ENCODE measurements at regions not wholly inside any gene's neighbourhood (a gene's known extent, or its start where the extent isn't known, plus 50 kb on each side); places are given as distances from the start of the nearest gene placed in this dataset.

DNA sequence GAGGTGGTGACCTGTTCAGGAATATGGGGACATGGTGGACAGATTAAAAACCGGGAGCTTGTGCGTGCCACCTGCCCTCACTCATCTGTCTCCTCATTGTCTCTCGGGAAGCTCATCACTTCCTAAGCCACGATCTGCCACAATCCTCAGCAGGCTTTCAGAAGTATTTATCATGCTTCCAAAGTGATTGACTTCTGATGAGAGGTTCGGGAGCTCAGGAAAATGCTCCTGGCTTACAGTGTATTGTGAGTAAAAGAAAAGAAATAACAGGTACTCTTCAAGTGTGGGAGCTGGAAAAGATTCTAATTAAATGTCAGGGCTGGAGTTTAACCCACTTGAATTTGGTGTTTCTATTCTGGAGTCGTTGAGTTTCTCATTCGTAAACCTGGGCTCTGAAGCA lies 91.9 kb upstream of the DRD2 start:
- TF ChIP-seq FOSL1 (IDR thresholded peaks at IDR 0.05; ENCODE audit: insufficient read depth, low read depth, low read length) (no peak), ZNF274 (IDR thresholded peaks at IDR 0.05; ENCODE audit: borderline replicate concordance, extremely low read depth, low read length) (no peak), EZH2 (IDR thresholded peaks at IDR 0.05; ENCODE audit: low read depth, low read length, severe bottlenecking) (no peak), CEBPB (IDR thresholded peaks at IDR 0.05; ENCODE audit: low read depth, low read length) (no peak), RBBP5 (IDR thresholded peaks at IDR 0.05; ENCODE audit: borderline replicate concordance, low read depth, low read length) (no peak)
- TF ChIP-seq, protein P1, sequence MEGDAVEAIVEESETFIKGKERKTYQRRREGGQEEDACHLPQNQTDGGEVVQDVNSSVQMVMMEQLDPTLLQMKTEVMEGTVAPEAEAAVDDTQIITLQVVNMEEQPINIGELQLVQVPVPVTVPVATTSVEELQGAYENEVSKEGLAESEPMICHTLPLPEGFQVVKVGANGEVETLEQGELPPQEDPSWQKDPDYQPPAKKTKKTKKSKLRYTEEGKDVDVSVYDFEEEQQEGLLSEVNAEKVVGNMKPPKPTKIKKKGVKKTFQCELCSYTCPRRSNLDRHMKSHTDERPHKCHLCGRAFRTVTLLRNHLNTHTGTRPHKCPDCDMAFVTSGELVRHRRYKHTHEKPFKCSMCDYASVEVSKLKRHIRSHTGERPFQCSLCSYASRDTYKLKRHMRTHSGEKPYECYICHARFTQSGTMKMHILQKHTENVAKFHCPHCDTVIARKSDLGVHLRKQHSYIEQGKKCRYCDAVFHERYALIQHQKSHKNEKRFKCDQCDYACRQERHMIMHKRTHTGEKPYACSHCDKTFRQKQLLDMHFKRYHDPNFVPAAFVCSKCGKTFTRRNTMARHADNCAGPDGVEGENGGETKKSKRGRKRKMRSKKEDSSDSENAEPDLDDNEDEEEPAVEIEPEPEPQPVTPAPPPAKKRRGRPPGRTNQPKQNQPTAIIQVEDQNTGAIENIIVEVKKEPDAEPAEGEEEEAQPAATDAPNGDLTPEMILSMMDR (IDR thresholded peaks at IDR 0.05; ENCODE audit: control extremely low read depth in 1 of 3, insufficient read depth in 1 of 3, low read depth in 1 of 3, low read length in 3 of 3) = no peak

Measured in H1 (cell line).